Lower leg skin (tissue), 4 donors: ENCODE measurements at regions not wholly inside any gene's neighbourhood (a gene's known extent, or its start where the extent isn't known, plus 50 kb on each side); places are given as distances from the start of the nearest gene placed in this dataset.

Experiments
- DNase-seq, 2 donors: peaks; one replicate each; pipeline ENCODE4 v3.0.0-alpha.2; 2019; ENCODE audit warnings: low spot score in 2 of 2
- H3K4me3 ChIP-seq: fragments of 200-600 bp; sonication (generic); 2 replicates; pipeline ENCODE4 v1.5.1; 2017; ENCODE audit warnings: mild to moderate bottlenecking, low read depth; ENCODE audit not compliant: poor library complexity, severe bottlenecking
- CTCF ChIP-seq, 3 donors: fragments of 450-650 bp; IDR thresholded peaks; one replicate each; pipeline ENCODE4 v1.5.1; 2016; ENCODE audit warnings: antibody characterized with exemption in 3 of 3, mild to moderate bottlenecking in 3 of 3, moderate library complexity in 2 of 3
- POLR2A ChIP-seq, 2 donors: fragments of 450-650 bp; IDR thresholded peaks; one replicate each; pipeline ENCODE4 v1.6.1; 2016 to 2017; ENCODE audit warnings: antibody characterized with exemption in 2 of 2, mild to moderate bottlenecking in 1 of 2, moderate library complexity in 1 of 2
- WGBS, 2 donors: methylation state at CpG; one replicate each; pipeline ENCODE4 v1.1.5; 2018; 5-methylcytosine and 5-hydroxymethylcytosine counted together
- intact Hi-C: fragments of 100-400 bp; cut with DNase I; formaldehyde crosslinking; loops from one replicate; pipeline ENCODE4 v1.15.0; 2023; ENCODE audit warnings: low total_unique reads

GRCh38 chr14:27085500-27085899 lies 487.7 kb upstream of the NOVA1 start:
- no peak overlapping the region for H3K4me3 ChIP-seq
- intact Hi-C loops = no loop called here
- no peak for TF ChIP-seq CTCF (IDR thresholded peaks at IDR 0.05)
- TF ChIP-seq POLR2A (IDR thresholded peaks at IDR 0.05) = no peak
- 43 to 50% methylated on average over 3 of the region's 3 CpGs for WGBS, 2 donors
- no peak for DNase-seq

- no peak overlapping the region for H3K4me3 ChIP-seq
- no peak for DNase-seq
- intact Hi-C loops = no loop called here
- WGBS, 2 donors = 70 to 78% methylated on average over 3 of the region's 3 CpGs
- TF ChIP-seq CTCF (IDR thresholded peaks at IDR 0.05) (no peak), POLR2A (IDR thresholded peaks at IDR 0.05) (no peak)
Measured at GRCh38 chr14:27090716-27091115, 492.9 kb upstream of the NOVA1 start.

- TF ChIP-seq POLR2A (IDR thresholded peaks at IDR 0.05) (no peak), CTCF (IDR thresholded peaks at IDR 0.05) (no peak)
- no peak overlapping the region for H3K4me3 ChIP-seq
- intact Hi-C loops = no loop called here
- DNase-seq = no peak
- WGBS, 2 donors = 70 to 72% methylated on average over 5 of the region's 5 CpGs
Measured at GRCh38 chr14:27091973-27092372, 494.1 kb upstream of the NOVA1 start.

- intact Hi-C loops = no loop called here
- WGBS, 2 donors = 84 to 88% methylated on average over 4 of the region's 4 CpGs
- DNase-seq = no peak
- H3K4me3 ChIP-seq = no peak overlapping the region
- TF ChIP-seq POLR2A (IDR thresholded peaks at IDR 0.05) (no peak), CTCF (IDR thresholded peaks at IDR 0.05) (no peak)
Measured at GRCh38 chr14:27096091-27096490, 498.3 kb upstream of the NOVA1 start.

GRCh38 chr14:27098451-27098850 lies 500.6 kb upstream of the NOVA1 start:
- 35 to 36% methylated on average over 3 of the region's 3 CpGs for WGBS, 2 donors
- no peak for TF ChIP-seq POLR2A (IDR thresholded peaks at IDR 0.05)
- no peak for TF ChIP-seq CTCF (IDR thresholded peaks at IDR 0.05)
- intact Hi-C loops = no loop called here
- DNase-seq = no peak
- no peak overlapping the region for H3K4me3 ChIP-seq

- intact Hi-C loops = no loop called here
- no peak overlapping the region for H3K4me3 ChIP-seq
- no peak for DNase-seq
- TF ChIP-seq CTCF (IDR thresholded peaks at IDR 0.05) = no peak
- WGBS, 2 donors = 0 to 47% methylated on average over 1 of the region's 1 CpG
Measured at GRCh38 chr14:27114180-27114579, 516.3 kb upstream of the NOVA1 start.
